H1 (cell line): ENCODE measurements at regions not wholly inside any gene's neighbourhood (a gene's known extent, or its start where the extent isn't known, plus 50 kb on each side); places are given as distances from the start of the nearest gene placed in this dataset.

ENCODE experiments used
- CTCF ChIA-PET: fragments of 300-600 bp; sonication (Branson Sonifier 250); formaldehyde crosslinking; loops from one replicate; lab custom pipeline; 2021; ENCODE audit not compliant: partially characterized antibody; lab: Charles Lee
- POLR2A ChIA-PET: fragments of 300-600 bp; sonication (Branson Sonifier 250); formaldehyde crosslinking; loops from one replicate; lab custom pipeline; 2021; ENCODE audit warnings: inconsistent platforms; ENCODE audit not compliant: partially characterized antibody; lab: Charles Lee
- DNase-seq, 2 experiments: peaks; one replicate each; pipeline versions ENCODE4 v3.0.0 to v3.0.0-alpha.2; 2010 to 2022; ENCODE audit warnings: low spot score in 2 of 2, low read depth in 1 of 2, mixed read lengths in 1 of 2
- FAIRE-seq: peaks from 2 replicates; lab custom pipeline; 2011; peaks lifted over from hg19 to GRCh38; lab: Jason Lieb, UNC
- H2AFZ ChIP-seq: 2 replicates; pipeline ENCODE4 v1.8.1; 2012; ENCODE audit warnings: low read length, inconsistent platforms
- H2AK5ac ChIP-seq: 2 replicates; pipeline ENCODE4 v1.6.1; 2013; ENCODE audit warnings: low read depth, low read length
- H2BK120ac ChIP-seq: replicated peaks from 2 replicates; pipeline ENCODE3; 2013; ENCODE audit warnings: low read depth, low read length, inconsistent platforms
- H2BK12ac ChIP-seq: 2 replicates; pipeline ENCODE4 v1.6.1; 2013; ENCODE audit warnings: low read depth, low read length
- H2BK15ac ChIP-seq: 2 replicates; pipeline ENCODE4 v1.6.1; 2013; ENCODE audit warnings: low read length
- H2BK20ac ChIP-seq: 2 replicates; pipeline ENCODE4 v1.6.1; 2013; ENCODE audit warnings: low read length
- H2BK5ac ChIP-seq: 2 replicates; pipeline ENCODE4 v1.6.1; 2013; ENCODE audit warnings: low read depth, low read length
- H3K14ac ChIP-seq: 2 replicates; pipeline ENCODE4 v1.6.1; 2013; ENCODE audit warnings: inconsistent platforms; ENCODE audit not compliant: insufficient read length
- H3K18ac ChIP-seq: 2 replicates; pipeline ENCODE4 v1.6.1; 2013; ENCODE audit warnings: low read length; ENCODE audit errors: extremely low read depth
- H3K23ac ChIP-seq: 2 replicates; pipeline ENCODE4 v1.6.1; 2013; ENCODE audit warnings: inconsistent platforms; ENCODE audit not compliant: insufficient read length
- H3K23me2 ChIP-seq: 2 replicates; pipeline ENCODE4 v1.6.1; 2013; ENCODE audit warnings: low read depth, low read length
- H3K27ac ChIP-seq: 2 replicates; pipeline ENCODE4 v1.6.1; 2011; ENCODE audit warnings: low read depth, low read length, inconsistent platforms
- H3K27me3 ChIP-seq, 4 experiments: replicated peaks in 1 of 4; 1 replicate in 1 of 4; 2 replicates in 3 of 4; pipeline versions ENCODE4 v1.6.1 to v1.8.1; 2011 to 2013; ENCODE audit warnings: low read length in 3 of 4, mild to moderate bottlenecking in 3 of 4, inconsistent platforms in 2 of 4, mixed read lengths in 2 of 4, moderate library complexity in 1 of 4; ENCODE audit not compliant: control insufficient read depth in 3 of 4, insufficient read depth in 3 of 4; ENCODE audit errors: extremely low read depth in 1 of 4
- H3K36me3 ChIP-seq, 4 experiments: 2 replicates each; pipeline versions ENCODE4 v1.6.1 to v1.8.1; 2011 to 2013; ENCODE audit warnings: mild to moderate bottlenecking in 4 of 4, low read length in 3 of 4, moderate library complexity in 2 of 4, control low read depth in 1 of 4, inconsistent platforms in 1 of 4; ENCODE audit not compliant: insufficient read depth in 4 of 4, control insufficient read depth in 2 of 4
- H3K4ac ChIP-seq: replicated peaks from 2 replicates; pipeline ENCODE3; 2013; ENCODE audit warnings: low read length, low read depth, mixed read lengths, inconsistent platforms; ENCODE audit not compliant: insufficient read length
- H3K4me1 ChIP-seq, 4 experiments: replicated peaks in 1 of 4; 1 replicate in 1 of 4; 2 replicates in 3 of 4; pipeline versions ENCODE4 v1.6.1 to v1.8.1; 2011 to 2013; ENCODE audit warnings: low read length in 3 of 4, inconsistent platforms in 2 of 4, mixed read lengths in 1 of 4; ENCODE audit not compliant: insufficient read depth in 4 of 4, control insufficient read depth in 3 of 4
- H3K4me2 ChIP-seq, 2 experiments: 2 replicates each; pipeline versions ENCODE4 v1.6.1 to v1.8.1; 2011 to 2013; ENCODE audit warnings: low read depth in 2 of 2, low read length in 2 of 2, control low read depth in 1 of 2, inconsistent platforms in 1 of 2, mild to moderate bottlenecking in 1 of 2; ENCODE audit not compliant: insufficient read depth in 1 of 2
- H3K4me3 ChIP-seq, 4 experiments: fragments of 200-600, 300-600 bp in 1 of 4; sonication (generic), shearing (Covaris generic), sonication (Bioruptor Twin) in 1 of 4; 2 replicates each; pipeline versions ENCODE4 v1.5.1 to v1.8.1; 2011 to 2016; ENCODE audit warnings: low read length in 4 of 4, low read depth in 3 of 4, control low read depth in 2 of 4, inconsistent platforms in 2 of 4, mild to moderate bottlenecking in 2 of 4, mixed read lengths in 1 of 4, moderate library complexity in 1 of 4; ENCODE audit not compliant: insufficient read depth in 2 of 4; ENCODE audit errors: extremely low read depth in 1 of 4
- H3K56ac ChIP-seq: replicated peaks from 2 replicates; pipeline ENCODE3; 2013; ENCODE audit warnings: low read depth, mild to moderate bottlenecking, mixed read lengths, low read length, inconsistent platforms; ENCODE audit not compliant: insufficient read length
- H3K79me1 ChIP-seq: 2 replicates; pipeline ENCODE4 v1.6.1; 2013; ENCODE audit warnings: low read depth, low read length, control low read depth
- H3K79me2 ChIP-seq, 2 experiments: 2 replicates each; pipeline versions ENCODE4 v1.6.1 to v1.8.1; 2012 to 2013; ENCODE audit warnings: low read length in 2 of 2, mild to moderate bottlenecking in 2 of 2, inconsistent platforms in 1 of 2; ENCODE audit not compliant: insufficient read depth in 2 of 2, control insufficient read depth in 1 of 2
- H3K9ac ChIP-seq, 4 experiments: replicated peaks in 1 of 4; 1 replicate in 1 of 4; 2 replicates in 3 of 4; pipeline versions ENCODE4 v1.6.1 to v1.8.1; 2011 to 2013; ENCODE audit warnings: low read depth in 3 of 4, low read length in 3 of 4, control low read depth in 2 of 4, mild to moderate bottlenecking in 2 of 4, moderate library complexity in 2 of 4, inconsistent platforms in 1 of 4; ENCODE audit errors: extremely low read depth in 1 of 4
- H3K9me3 ChIP-seq, 2 experiments: 2 replicates each; pipeline versions ENCODE4 v1.6.1 to v1.8.1; 2012 to 2013; ENCODE audit warnings: mild to moderate bottlenecking in 2 of 2, moderate library complexity in 2 of 2, control low read depth in 1 of 2, inconsistent platforms in 1 of 2, low read depth in 1 of 2, low read length in 1 of 2, mixed read lengths in 1 of 2; ENCODE audit not compliant: insufficient read depth in 2 of 2
- H4K20me1 ChIP-seq, 2 experiments: replicated peaks in 1 of 2; 2 replicates each; pipeline versions ENCODE3 to v1.8.1; 2011 to 2013; ENCODE audit warnings: inconsistent platforms in 2 of 2, low read length in 2 of 2, mild to moderate bottlenecking in 1 of 2; ENCODE audit not compliant: insufficient read depth in 2 of 2, control insufficient read depth in 1 of 2
- H4K5ac ChIP-seq: 2 replicates; pipeline ENCODE4 v1.6.1; 2013; ENCODE audit warnings: low read length, low read depth, mixed read lengths, inconsistent platforms; ENCODE audit not compliant: insufficient read length
- H4K8ac ChIP-seq: 2 replicates; pipeline ENCODE4 v1.8.0; 2013; ENCODE audit warnings: mild to moderate bottlenecking, moderate library complexity, low read length, inconsistent platforms; ENCODE audit not compliant: insufficient read depth; ENCODE audit errors: extremely low read depth
- H4K91ac ChIP-seq: replicated peaks from 2 replicates; pipeline ENCODE3; 2013; ENCODE audit warnings: low read length, mixed read lengths, inconsistent platforms; ENCODE audit not compliant: insufficient read length
- CHD2 ChIP-seq: IDR thresholded peaks from 2 replicates; pipeline ENCODE4 v1.6.1; 2012; ENCODE audit warnings: low read length, improper control_type of control experiment
- CTBP2 ChIP-seq: IDR thresholded peaks from 2 replicates; pipeline ENCODE4 v1.7.0; 2011; ENCODE audit warnings: borderline replicate concordance, mild to moderate bottlenecking, moderate library complexity, mixed read lengths, low read length; ENCODE audit not compliant: insufficient read depth, insufficient read length
- NANOG ChIP-seq: IDR thresholded peaks from 2 replicates; pipeline ENCODE4 v1.6.1; 2011; ENCODE audit warnings: low read length, low read depth, mild to moderate bottlenecking, inconsistent platforms; ENCODE audit not compliant: insufficient read depth, poor library complexity, severe bottlenecking
- NRF1 ChIP-seq: IDR thresholded peaks from 2 replicates; pipeline ENCODE4 v1.6.1; 2011; ENCODE audit warnings: mild to moderate bottlenecking, low read depth, low read length, improper control_type of control experiment
- POLR2AphosphoS5 ChIP-seq: IDR thresholded peaks from 2 replicates; pipeline ENCODE4 v1.6.1; 2011; ENCODE audit warnings: low read depth, low read length
- SAP30 ChIP-seq: fragments of 300-600 bp; sonication (generic); IDR thresholded peaks from 2 replicates; pipeline ENCODE4 v1.7.1; 2012; ENCODE audit warnings: low read length, moderate library complexity, mild to moderate bottlenecking, inconsistent platforms; ENCODE audit not compliant: insufficient read depth, insufficient replicate concordance
- TAF7 ChIP-seq: optimal IDR thresholded peaks from 2 replicates; pipeline ENCODE3; 2011; ENCODE audit warnings: low read depth, mild to moderate bottlenecking, inconsistent platforms, low read length, moderate library complexity, borderline replicate concordance
- WGBS, 2 experiments: shearing (Covaris generic) in 1 of 2; methylation state at CpG; one replicate each; pipeline versions ENCODE4 v1.1.6 to v1.1.7; 2013 to 2015; ENCODE audit warnings: low lambda C conversion rate in 2 of 2, mixed read lengths in 2 of 2, inconsistent platforms in 1 of 2, low coverage in 1 of 2, missing lambda C conversion rate in 1 of 2; ENCODE audit not compliant: insufficient replicate concordance in 2 of 2, insufficient coverage in 1 of 2, insufficient read length in 1 of 2; ENCODE audit errors: extremely low coverage in 1 of 2, missing lambda C conversion rate in 1 of 2; 5-methylcytosine and 5-hydroxymethylcytosine counted together
- TF ChIP-seq, protein P1 (sequence below): IDR thresholded peaks from 2 replicates; pipeline ENCODE4 v1.6.1; 2011; ENCODE audit warnings: low read length, improper control_type of control experiment
- TF ChIP-seq, protein P2 (sequence below), 3 experiments: IDR thresholded peaks; 1 replicate in 2 of 3; 2 replicates in 1 of 3; pipeline versions ENCODE4 v1.5.1 to v1.6.1; 2011; ENCODE audit warnings: low read length in 3 of 3, mild to moderate bottlenecking in 3 of 3, inconsistent platforms in 2 of 3, low read depth in 1 of 3, moderate library complexity in 1 of 3; ENCODE audit not compliant: insufficient read depth in 1 of 3; ENCODE audit errors: control extremely low read depth in 1 of 3

- CTCF ChIA-PET: no interaction called here
- FAIRE-seq: no peak
- no peak for TF ChIP-seq NRF1
- TF ChIP-seq, protein P1, sequence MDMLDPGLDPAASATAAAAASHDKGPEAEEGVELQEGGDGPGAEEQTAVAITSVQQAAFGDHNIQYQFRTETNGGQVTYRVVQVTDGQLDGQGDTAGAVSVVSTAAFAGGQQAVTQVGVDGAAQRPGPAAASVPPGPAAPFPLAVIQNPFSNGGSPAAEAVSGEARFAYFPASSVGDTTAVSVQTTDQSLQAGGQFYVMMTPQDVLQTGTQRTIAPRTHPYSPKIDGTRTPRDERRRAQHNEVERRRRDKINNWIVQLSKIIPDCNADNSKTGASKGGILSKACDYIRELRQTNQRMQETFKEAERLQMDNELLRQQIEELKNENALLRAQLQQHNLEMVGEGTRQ: no peak
- TF ChIP-seq, protein P2, sequence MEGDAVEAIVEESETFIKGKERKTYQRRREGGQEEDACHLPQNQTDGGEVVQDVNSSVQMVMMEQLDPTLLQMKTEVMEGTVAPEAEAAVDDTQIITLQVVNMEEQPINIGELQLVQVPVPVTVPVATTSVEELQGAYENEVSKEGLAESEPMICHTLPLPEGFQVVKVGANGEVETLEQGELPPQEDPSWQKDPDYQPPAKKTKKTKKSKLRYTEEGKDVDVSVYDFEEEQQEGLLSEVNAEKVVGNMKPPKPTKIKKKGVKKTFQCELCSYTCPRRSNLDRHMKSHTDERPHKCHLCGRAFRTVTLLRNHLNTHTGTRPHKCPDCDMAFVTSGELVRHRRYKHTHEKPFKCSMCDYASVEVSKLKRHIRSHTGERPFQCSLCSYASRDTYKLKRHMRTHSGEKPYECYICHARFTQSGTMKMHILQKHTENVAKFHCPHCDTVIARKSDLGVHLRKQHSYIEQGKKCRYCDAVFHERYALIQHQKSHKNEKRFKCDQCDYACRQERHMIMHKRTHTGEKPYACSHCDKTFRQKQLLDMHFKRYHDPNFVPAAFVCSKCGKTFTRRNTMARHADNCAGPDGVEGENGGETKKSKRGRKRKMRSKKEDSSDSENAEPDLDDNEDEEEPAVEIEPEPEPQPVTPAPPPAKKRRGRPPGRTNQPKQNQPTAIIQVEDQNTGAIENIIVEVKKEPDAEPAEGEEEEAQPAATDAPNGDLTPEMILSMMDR (IDR thresholded peaks at IDR 0.05; ENCODE audit: control extremely low read depth in 1 of 3, insufficient read depth in 1 of 3, low read depth in 1 of 3, low read length in 3 of 3): no peak
- TF ChIP-seq NANOG: no peak
- TF ChIP-seq TAF7: no peak
- TF ChIP-seq SAP30: no peak
- TF ChIP-seq POLR2AphosphoS5: no peak
- no peak for TF ChIP-seq CTBP2
- no peak for TF ChIP-seq CHD2
Measured at GRCh38 chr21:28550057-28550825, 442.4 kb downstream of the LTN1 start.

More at GRCh38 chr21:28550057-28550825, 442.4 kb downstream of the LTN1 start:
- no peaks in the 10 kb centered on the region for H3K23me2 ChIP-seq
- 85% methylated on average over 2 of the region's 2 CpGs; no CpG with 5 or more reads in 1 of the 2 experiments for WGBS, 2 experiments
- H3K9me3 ChIP-seq: no peaks in the 10 kb centered on the region
- H3K4me2 ChIP-seq: no peak overlapping the region
- H3K4me1 ChIP-seq: peaks cover 0 to 6% (median 3%) of the 10 kb centered on the region in 4 experiments; a peak in 2 of 7 replicates
- no peak overlapping the region for H3K14ac ChIP-seq
- H2BK12ac ChIP-seq: no peak overlapping the region
- no peak overlapping the region for H3K4me3 ChIP-seq
- DNase-seq: no peak
- H3K4ac ChIP-seq: no peak overlapping the region
- no peak overlapping the region for H4K5ac ChIP-seq
- no peak overlapping the region for H3K56ac ChIP-seq
- no peak overlapping the region for H2BK5ac ChIP-seq
- POLR2A ChIA-PET: no interaction called here
- no peaks in the 10 kb centered on the region for H3K79me1 ChIP-seq
- no peak overlapping the region for H3K23ac ChIP-seq
- H4K91ac ChIP-seq: no peak overlapping the region
- no peaks in the 10 kb centered on the region for H3K27me3 ChIP-seq
- H4K8ac ChIP-seq: no peak overlapping the region
- no peaks in the 10 kb centered on the region for H3K36me3 ChIP-seq
- no peak overlapping the region for H2BK20ac ChIP-seq
- no peak overlapping the region for H3K9ac ChIP-seq
- H2BK15ac ChIP-seq: no peak overlapping the region
- H2BK120ac ChIP-seq: no peak overlapping the region
- H2AK5ac ChIP-seq: no peak overlapping the region
- no peak overlapping the region for H2AFZ ChIP-seq
- no peak overlapping the region for H3K18ac ChIP-seq
- no peaks in the 10 kb centered on the region for H3K79me2 ChIP-seq
- no peaks in the 10 kb centered on the region for H4K20me1 ChIP-seq
- no peak overlapping the region for H3K27ac ChIP-seq
